HFF-Myc (cell line): ENCODE measurements at regions not wholly inside any gene's neighbourhood (a gene's known extent, or its start where the extent isn't known, plus 50 kb on each side); places are given as distances from the start of the nearest gene placed in this dataset.

ENCODE experiments used
- DNase-seq: peaks from one replicate; pipeline ENCODE4 v3.0.0-alpha.2; 2011; ENCODE audit warnings: low read depth; ENCODE audit errors: extremely low read depth
- H3K4me3 ChIP-seq: replicated peaks from 2 replicates; pipeline ENCODE4 v1.5.1; 2011; ENCODE audit warnings: low read depth, mild to moderate bottlenecking, control low read depth, low read length
- CTCF ChIP-seq: IDR thresholded peaks from 2 replicates; pipeline ENCODE4 v1.5.1; 2012; ENCODE audit warnings: mild to moderate bottlenecking, low read depth, low read length, control low read depth; ENCODE audit errors: missing control alignments

- no peak overlapping the region for H3K4me3 ChIP-seq
- TF ChIP-seq CTCF = no peak
- DNase-seq = no peak
These were observed 159.6 kb downstream of the MFSD1 start for GRCh38 chr3:158961471-158961870.

GRCh38 chr3:158961911-158962310 is 160.1 kb downstream of the MFSD1 start:
- DNase-seq = no peak
- TF ChIP-seq CTCF = no peak
- no peak overlapping the region for H3K4me3 ChIP-seq

- no peak for TF ChIP-seq CTCF
- no peak overlapping the region for H3K4me3 ChIP-seq
- DNase-seq = no peak
These were observed 168.2 kb downstream of the MFSD1 start for GRCh38 chr3:158970006-158970405.

- no peak overlapping the region for H3K4me3 ChIP-seq
- no peak for TF ChIP-seq CTCF
These were observed 173.1 kb downstream of the MFSD1 start for GRCh38 chr3:158974904-158975303.

GRCh38 chr3:158976966-158977365 is 175.1 kb downstream of the MFSD1 start:
- no peak for TF ChIP-seq CTCF
- no peak overlapping the region for H3K4me3 ChIP-seq
- DNase-seq = no peak

More at GRCh38 chr3:158974904-158975303, 173.1 kb downstream of the MFSD1 start:
- no peak for DNase-seq

GRCh38 chr3:158977497-158977896 is 175.6 kb downstream of the MFSD1 start:
- DNase-seq = no peak
- TF ChIP-seq CTCF = no peak
- no peak overlapping the region for H3K4me3 ChIP-seq
